ENCODE measurements at regions not wholly inside any gene's neighbourhood (a gene's known extent, or its start where the extent isn't known, plus 50 kb on each side); places are given as distances from the start of the nearest gene placed in this dataset.

DNA sequence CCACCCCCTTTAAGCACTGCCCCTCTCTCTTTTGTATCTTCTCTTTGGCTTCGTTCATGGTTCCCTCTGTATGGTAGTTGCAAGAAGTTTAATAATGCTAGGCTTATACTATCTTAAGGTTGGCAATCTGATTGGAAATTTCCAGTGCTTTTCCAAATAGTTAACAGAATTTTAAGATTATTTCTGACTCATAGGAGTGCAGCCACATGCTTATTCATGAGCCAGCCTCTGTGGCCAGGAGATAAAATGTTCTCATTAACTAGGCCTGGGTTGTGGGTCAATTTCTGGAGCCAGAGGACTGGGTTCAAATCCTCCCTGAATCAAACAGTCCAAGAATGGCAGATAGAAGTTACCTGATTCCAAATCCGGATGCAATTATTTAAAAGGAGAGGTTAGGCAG is 103.1 kb downstream of the ATP6V1G3 start:
- Histone ChIP-seq H2BK12ac (ENCODE audit: insufficient read length, low read depth, low read length) (no peak overlapping the region), H2AK5ac (ENCODE audit: insufficient read length, low read length) (no peak overlapping the region), H3K23me2 (ENCODE audit: insufficient read length, low read depth, low read length, poor library complexity, severe bottlenecking) (no peaks in the 10 kb centered on the region), H2BK20ac (ENCODE audit: low read depth, low read length, poor library complexity, severe bottlenecking) (no peak overlapping the region), H2AFZ (ENCODE audit: low read length) (no peak overlapping the region), H3K27me3 (ENCODE audit: insufficient read depth, low read length) (no peaks in the 10 kb centered on the region), H3K27ac (ENCODE audit: insufficient read length, low read depth, low read length) (no peak overlapping the region), H3K18ac (ENCODE audit: insufficient read length, low read depth, low read length) (no peak overlapping the region), H4K91ac (ENCODE audit: insufficient read length, low read depth, low read length) (no peak overlapping the region), H3K56ac (ENCODE audit: insufficient read length, low read depth, low read length) (no peak overlapping the region), H3K4me1 (ENCODE audit: insufficient read depth, low read length) (no peaks in the 10 kb centered on the region), H3K23ac (ENCODE audit: insufficient read length, low read depth, low read length) (no peak overlapping the region), H3K79me2 (ENCODE audit: insufficient read depth, low read length) (no peaks in the 10 kb centered on the region), H4K20me1 (ENCODE audit: control insufficient read depth, insufficient read depth, insufficient read length) (no peaks in the 10 kb centered on the region), H3K14ac (ENCODE audit: insufficient read depth, low read length) (no peak overlapping the region), H3K4ac (ENCODE audit: low read depth, low read length) (no peak overlapping the region), H3T11ph (ENCODE audit: low read length) (no peak overlapping the region), H4K8ac (replicated peaks; ENCODE audit: insufficient read length, low read depth, low read length) (no peak overlapping the region), H4K5ac (ENCODE audit: insufficient read length, low read depth, low read length) (no peak overlapping the region), H3K9me3 (ENCODE audit: control insufficient read depth, low read depth, low read length) (no peaks in the 10 kb centered on the region), H3K9ac (ENCODE audit: extremely low read depth, insufficient read length, low read length) (no peak overlapping the region), H2BK15ac (ENCODE audit: low read depth, low read length) (no peak overlapping the region), H3K79me1 (ENCODE audit: insufficient read depth, low read depth, low read length, poor library complexity, severe bottlenecking) (no peaks in the 10 kb centered on the region), H2BK120ac (ENCODE audit: low read depth, low read length, poor library complexity, severe bottlenecking) (no peak overlapping the region), H2BK5ac (ENCODE audit: insufficient read length, low read length) (no peak overlapping the region), H3K4me2 (ENCODE audit: insufficient read depth, insufficient read length, low read length) (no peak overlapping the region)
- TF ChIP-seq, protein P1, sequence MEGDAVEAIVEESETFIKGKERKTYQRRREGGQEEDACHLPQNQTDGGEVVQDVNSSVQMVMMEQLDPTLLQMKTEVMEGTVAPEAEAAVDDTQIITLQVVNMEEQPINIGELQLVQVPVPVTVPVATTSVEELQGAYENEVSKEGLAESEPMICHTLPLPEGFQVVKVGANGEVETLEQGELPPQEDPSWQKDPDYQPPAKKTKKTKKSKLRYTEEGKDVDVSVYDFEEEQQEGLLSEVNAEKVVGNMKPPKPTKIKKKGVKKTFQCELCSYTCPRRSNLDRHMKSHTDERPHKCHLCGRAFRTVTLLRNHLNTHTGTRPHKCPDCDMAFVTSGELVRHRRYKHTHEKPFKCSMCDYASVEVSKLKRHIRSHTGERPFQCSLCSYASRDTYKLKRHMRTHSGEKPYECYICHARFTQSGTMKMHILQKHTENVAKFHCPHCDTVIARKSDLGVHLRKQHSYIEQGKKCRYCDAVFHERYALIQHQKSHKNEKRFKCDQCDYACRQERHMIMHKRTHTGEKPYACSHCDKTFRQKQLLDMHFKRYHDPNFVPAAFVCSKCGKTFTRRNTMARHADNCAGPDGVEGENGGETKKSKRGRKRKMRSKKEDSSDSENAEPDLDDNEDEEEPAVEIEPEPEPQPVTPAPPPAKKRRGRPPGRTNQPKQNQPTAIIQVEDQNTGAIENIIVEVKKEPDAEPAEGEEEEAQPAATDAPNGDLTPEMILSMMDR (conservative IDR thresholded peaks at IDR 0.05): no peak
- Mint-ChIP-seq H3K27ac (no peak overlapping the region), H3K9me3 (no peaks in the 10 kb centered on the region), H3K36me3 (ENCODE audit: insufficient read depth in 1 of 3, low read depth in 3 of 3) (no peaks in the 10 kb centered on the region), H3K27me3 (ENCODE audit: low read depth) (no peaks in the 10 kb centered on the region; the same call in 1 of the 2 replicates), H3K4me3 (no peak overlapping the region), H3K4me1 (no peaks in the 10 kb centered on the region)
- WGBS (ENCODE audit: extremely low coverage, insufficient read length, low lambda C conversion rate): no CpG with 5 or more reads among the region's 2 CpGs
- DNase-seq: no peak
